SU-DHL-6 (cell line): ENCODE measurements at regions not wholly inside any gene's neighbourhood (a gene's known extent, or its start where the extent isn't known, plus 50 kb on each side); places are given as distances from the start of the nearest gene placed in this dataset.

Experiments used
- EZH2phosphoT487 ChIP-seq: fragments of 200-600 bp; sonication (generic), shearing (Covaris generic); conservative IDR thresholded peaks from 2 replicates; pipeline ENCODE4 v1.6.1; 2018; ENCODE audit warnings: mild to moderate bottlenecking, antibody characterized with exemption, low read length, moderate library complexity, mixed read lengths
- TF ChIP-seq, protein P1 (sequence below): fragments of 200-600 bp; sonication (generic); IDR thresholded peaks from one replicate; pipeline ENCODE4 v1.5.1; 2017; ENCODE audit warnings: antibody characterized with exemption, mild to moderate bottlenecking, low read length, moderate library complexity; ENCODE audit not compliant: insufficient read depth, poor library complexity, severe bottlenecking

GRCh38 chr14:22218728-22219127, 370.3 kb downstream of the DAD1 start:
- TF ChIP-seq, protein P1, sequence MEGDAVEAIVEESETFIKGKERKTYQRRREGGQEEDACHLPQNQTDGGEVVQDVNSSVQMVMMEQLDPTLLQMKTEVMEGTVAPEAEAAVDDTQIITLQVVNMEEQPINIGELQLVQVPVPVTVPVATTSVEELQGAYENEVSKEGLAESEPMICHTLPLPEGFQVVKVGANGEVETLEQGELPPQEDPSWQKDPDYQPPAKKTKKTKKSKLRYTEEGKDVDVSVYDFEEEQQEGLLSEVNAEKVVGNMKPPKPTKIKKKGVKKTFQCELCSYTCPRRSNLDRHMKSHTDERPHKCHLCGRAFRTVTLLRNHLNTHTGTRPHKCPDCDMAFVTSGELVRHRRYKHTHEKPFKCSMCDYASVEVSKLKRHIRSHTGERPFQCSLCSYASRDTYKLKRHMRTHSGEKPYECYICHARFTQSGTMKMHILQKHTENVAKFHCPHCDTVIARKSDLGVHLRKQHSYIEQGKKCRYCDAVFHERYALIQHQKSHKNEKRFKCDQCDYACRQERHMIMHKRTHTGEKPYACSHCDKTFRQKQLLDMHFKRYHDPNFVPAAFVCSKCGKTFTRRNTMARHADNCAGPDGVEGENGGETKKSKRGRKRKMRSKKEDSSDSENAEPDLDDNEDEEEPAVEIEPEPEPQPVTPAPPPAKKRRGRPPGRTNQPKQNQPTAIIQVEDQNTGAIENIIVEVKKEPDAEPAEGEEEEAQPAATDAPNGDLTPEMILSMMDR: no peak
- no peak for TF ChIP-seq EZH2phosphoT487
